ENCODE measurements at regions not wholly inside any gene's neighbourhood (a gene's known extent, or its start where the extent isn't known, plus 50 kb on each side); places are given as distances from the start of the nearest gene placed in this dataset.
"Not testable (repeated sequence)": the region's sequence is repeated elsewhere in the genome, so short reads cannot be mapped to it uniquely, and the experiment has no call there.

GRCh38 chr2:134041877-134042276 lies 212.0 kb upstream of the MGAT5 start:
- no peaks in the 10 kb centered on the region for H3K23me2 ChIP-seq (ENCODE audit: insufficient read length, low read depth, low read length, poor library complexity, severe bottlenecking)
- no peaks in the 10 kb centered on the region for H3K79me1 ChIP-seq (ENCODE audit: insufficient read depth, low read depth, low read length, poor library complexity, severe bottlenecking)
- no peak overlapping the region for H3K23ac ChIP-seq (ENCODE audit: insufficient read length, low read depth, low read length)
- H3K4me1 ChIP-seq (ENCODE audit: insufficient read depth, low read length), result no peaks in the 10 kb centered on the region
- H2BK12ac ChIP-seq (ENCODE audit: insufficient read length, low read depth, low read length), result no peak overlapping the region
- Mint-ChIP-seq H3K27me3 (ENCODE audit: low read depth) (peaks cover 4% of the 10 kb centered on the region), H3K36me3 (ENCODE audit: insufficient read depth in 1 of 3, low read depth in 3 of 3) (peaks cover 13 to 40% (median 37%) of the 10 kb centered on the region in 3 experiments), H3K4me3 (no peak overlapping the region), H3K4me1 (no peaks in the 10 kb centered on the region), H3K9me3 (peaks cover 36% of the 10 kb centered on the region in 2 experiments), H3K27ac (no peak overlapping the region)
- no peak overlapping the region for H2AK5ac ChIP-seq (ENCODE audit: insufficient read length, low read length)
- H3K9ac ChIP-seq (ENCODE audit: extremely low read depth, insufficient read length, low read length), result no peak overlapping the region
- H3K4me2 ChIP-seq (ENCODE audit: insufficient read depth, insufficient read length, low read length), result no peak overlapping the region
- H3T11ph ChIP-seq (ENCODE audit: low read length), result no peak overlapping the region
- no peak overlapping the region for H4K5ac ChIP-seq (ENCODE audit: insufficient read length, low read depth, low read length)
- H3K4ac ChIP-seq (ENCODE audit: low read depth, low read length), result no peak overlapping the region
- H2BK5ac ChIP-seq (ENCODE audit: insufficient read length, low read length), result no peak overlapping the region
- no peak overlapping the region for H3K27ac ChIP-seq (ENCODE audit: insufficient read length, low read depth, low read length)
- H4K91ac ChIP-seq (ENCODE audit: insufficient read length, low read depth, low read length), result no peak overlapping the region
- no peaks in the 10 kb centered on the region for H3K27me3 ChIP-seq (ENCODE audit: insufficient read depth, low read length)
- no peak overlapping the region for H2AFZ ChIP-seq (ENCODE audit: low read length)
- H2BK120ac ChIP-seq (ENCODE audit: low read depth, low read length, poor library complexity, severe bottlenecking), result no peak overlapping the region
- no peaks in the 10 kb centered on the region for H3K79me2 ChIP-seq (ENCODE audit: insufficient read depth, low read length)
- no peak overlapping the region for H4K8ac ChIP-seq (replicated peaks; ENCODE audit: insufficient read length, low read depth, low read length)
- no peak overlapping the region for H3K18ac ChIP-seq (ENCODE audit: insufficient read length, low read depth, low read length)
- no peak overlapping the region for H2BK15ac ChIP-seq (ENCODE audit: low read depth, low read length)
- DNase-seq, result no peak
- TF ChIP-seq, protein P1, sequence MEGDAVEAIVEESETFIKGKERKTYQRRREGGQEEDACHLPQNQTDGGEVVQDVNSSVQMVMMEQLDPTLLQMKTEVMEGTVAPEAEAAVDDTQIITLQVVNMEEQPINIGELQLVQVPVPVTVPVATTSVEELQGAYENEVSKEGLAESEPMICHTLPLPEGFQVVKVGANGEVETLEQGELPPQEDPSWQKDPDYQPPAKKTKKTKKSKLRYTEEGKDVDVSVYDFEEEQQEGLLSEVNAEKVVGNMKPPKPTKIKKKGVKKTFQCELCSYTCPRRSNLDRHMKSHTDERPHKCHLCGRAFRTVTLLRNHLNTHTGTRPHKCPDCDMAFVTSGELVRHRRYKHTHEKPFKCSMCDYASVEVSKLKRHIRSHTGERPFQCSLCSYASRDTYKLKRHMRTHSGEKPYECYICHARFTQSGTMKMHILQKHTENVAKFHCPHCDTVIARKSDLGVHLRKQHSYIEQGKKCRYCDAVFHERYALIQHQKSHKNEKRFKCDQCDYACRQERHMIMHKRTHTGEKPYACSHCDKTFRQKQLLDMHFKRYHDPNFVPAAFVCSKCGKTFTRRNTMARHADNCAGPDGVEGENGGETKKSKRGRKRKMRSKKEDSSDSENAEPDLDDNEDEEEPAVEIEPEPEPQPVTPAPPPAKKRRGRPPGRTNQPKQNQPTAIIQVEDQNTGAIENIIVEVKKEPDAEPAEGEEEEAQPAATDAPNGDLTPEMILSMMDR (conservative IDR thresholded peaks at IDR 0.05), result no peak
- H4K20me1 ChIP-seq (ENCODE audit: control insufficient read depth, insufficient read depth, insufficient read length), result no peaks in the 10 kb centered on the region
- no peak overlapping the region for H2BK20ac ChIP-seq (ENCODE audit: low read depth, low read length, poor library complexity, severe bottlenecking)
- no peak overlapping the region for H3K14ac ChIP-seq (ENCODE audit: insufficient read depth, low read length)
- no peaks in the 10 kb centered on the region for H3K9me3 ChIP-seq (ENCODE audit: control insufficient read depth, low read depth, low read length)
- no peak overlapping the region for H3K56ac ChIP-seq (ENCODE audit: insufficient read length, low read depth, low read length)

- not testable (repeated sequence) for H4K91ac ChIP-seq (ENCODE audit: insufficient read length, low read depth, low read length); H3K27me3 ChIP-seq (ENCODE audit: insufficient read depth, low read length); H4K5ac ChIP-seq (ENCODE audit: insufficient read length, low read depth, low read length); H3K23me2 ChIP-seq (ENCODE audit: insufficient read length, low read depth, low read length, poor library complexity, severe bottlenecking); H4K8ac ChIP-seq (replicated peaks; ENCODE audit: insufficient read length, low read depth, low read length); H3K27ac ChIP-seq (ENCODE audit: insufficient read length, low read depth, low read length); H3K27me3 Mint-ChIP-seq (ENCODE audit: low read depth); H2BK120ac ChIP-seq (ENCODE audit: low read depth, low read length, poor library complexity, severe bottlenecking); H3K9ac ChIP-seq (ENCODE audit: extremely low read depth, insufficient read length, low read length); H3K79me1 ChIP-seq (ENCODE audit: insufficient read depth, low read depth, low read length, poor library complexity, severe bottlenecking); H2BK20ac ChIP-seq (ENCODE audit: low read depth, low read length, poor library complexity, severe bottlenecking); H3T11ph ChIP-seq (ENCODE audit: low read length); H3K4me1 Mint-ChIP-seq; H3K4me2 ChIP-seq (ENCODE audit: insufficient read depth, insufficient read length, low read length); H3K56ac ChIP-seq (ENCODE audit: insufficient read length, low read depth, low read length); H3K27ac Mint-ChIP-seq; H3K4me1 ChIP-seq (ENCODE audit: insufficient read depth, low read length); H2BK5ac ChIP-seq (ENCODE audit: insufficient read length, low read length); H3K14ac ChIP-seq (ENCODE audit: insufficient read depth, low read length); H3K9me3 ChIP-seq (ENCODE audit: control insufficient read depth, low read depth, low read length); H2BK15ac ChIP-seq (ENCODE audit: low read depth, low read length); H2AK5ac ChIP-seq (ENCODE audit: insufficient read length, low read length); H3K4me3 Mint-ChIP-seq; DNase-seq; H3K79me2 ChIP-seq (ENCODE audit: insufficient read depth, low read length); H2AFZ ChIP-seq (ENCODE audit: low read length); H3K4ac ChIP-seq (ENCODE audit: low read depth, low read length); H2BK12ac ChIP-seq (ENCODE audit: insufficient read length, low read depth, low read length); H4K20me1 ChIP-seq (ENCODE audit: control insufficient read depth, insufficient read depth, insufficient read length); H3K23ac ChIP-seq (ENCODE audit: insufficient read length, low read depth, low read length); H3K18ac ChIP-seq (ENCODE audit: insufficient read length, low read depth, low read length)
- no CpG with 5 or more reads among the region's 8 CpGs for WGBS (ENCODE audit: extremely low coverage, insufficient read length, low lambda C conversion rate)
- peaks cover 38 to 40% of the 10 kb centered on the region in 2 experiments for H3K9me3 Mint-ChIP-seq
- H3K36me3 Mint-ChIP-seq (ENCODE audit: insufficient read depth in 1 of 3, low read depth in 3 of 3), result peaks cover 14 to 38% (median 37%) of the 10 kb centered on the region in 3 experiments
Measured at GRCh38 chr2:134043028-134043427, 210.8 kb upstream of the MGAT5 start.
